CD4-positive, alpha-beta T cell treated with Interleukin-17A for 1 hour (primary cell): ENCODE measurements at regions not wholly inside any gene's neighbourhood (a gene's known extent, or its start where the extent isn't known, plus 50 kb on each side); places are given as distances from the start of the nearest gene placed in this dataset.
"Not testable (repeated sequence)": the region's sequence is repeated elsewhere in the genome, so short reads cannot be mapped to it uniquely, and the experiment has no call there.

Source experiments
- DNase-seq: peaks from one replicate; pipeline ENCODE4 v3.0.0-alpha.2; 2020

- DNase-seq, result no peak
Observed at GRCh38 chr2:168300460-168300859, 53.1 kb upstream of the STK39 start.

GRCh38 chr2:168304024-168304681 is 56.8 kb upstream of the STK39 start:
- no peak for DNase-seq

GRCh38 chr2:168307379-168307778 is 60.0 kb upstream of the STK39 start:
- no peak for DNase-seq

GRCh38 chr2:168310580-168310979 is 63.2 kb upstream of the STK39 start:
- DNase-seq, result no peak

- no peak for DNase-seq
Observed at GRCh38 chr2:168311261-168311910, 64.0 kb upstream of the STK39 start.

- no peak for DNase-seq
Observed at GRCh38 chr2:168312036-168312822, 64.8 kb upstream of the STK39 start.

GRCh38 chr2:168314236-168314635 is 66.8 kb upstream of the STK39 start:
- DNase-seq, result no peak

GRCh38 chr2:168315331-168316072 is 68.1 kb upstream of the STK39 start:
- no peak for DNase-seq

- DNase-seq, result no peak
Observed at GRCh38 chr2:168316073-168316440, 68.7 kb upstream of the STK39 start.

- no peak for DNase-seq
Observed at GRCh38 chr2:168317282-168317681, 69.9 kb upstream of the STK39 start.

GRCh38 chr2:168320267-168320666 is 72.9 kb upstream of the STK39 start:
- DNase-seq, result no peak

GRCh38 chr2:168322325-168323007 is 75.1 kb upstream of the STK39 start:
- DNase-seq, result no peak

- DNase-seq, result no peak
Observed at GRCh38 chr2:168323529-168324021, 76.2 kb upstream of the STK39 start.

GRCh38 chr2:168326572-168326971 is 79.2 kb upstream of the STK39 start:
- DNase-seq, result no peak

- no peak for DNase-seq
Observed at GRCh38 chr2:168327328-168327727, 79.9 kb upstream of the STK39 start.

GRCh38 chr2:168328421-168328820 is 81.0 kb upstream of the STK39 start:
- no peak for DNase-seq

- no peak for DNase-seq
Observed at GRCh38 chr2:168330624-168331423, 83.4 kb upstream of the STK39 start.

- DNase-seq, result not testable (repeated sequence)
Observed at GRCh38 chr2:168335254-168335653, 87.9 kb upstream of the STK39 start.

- peak; percentile 63 for DNase-seq
Observed at GRCh38 chr2:168336786-168337388, 89.5 kb upstream of the STK39 start.

GRCh38 chr2:168338292-168338691 is 90.9 kb upstream of the STK39 start:
- no peak for DNase-seq

GRCh38 chr2:168338803-168339437 is 91.5 kb upstream of the STK39 start:
- DNase-seq, result no peak
